ENCODE measurements at regions not wholly inside any gene's neighbourhood (a gene's known extent, or its start where the extent isn't known, plus 50 kb on each side); places are given as distances from the start of the nearest gene placed in this dataset.

- Histone ChIP-seq H3K36me3 (no peaks in the 10 kb centered on the region), H3K27ac (no peak overlapping the region), H3K4me1 (no peaks in the 10 kb centered on the region), H3K9me3 (no peaks in the 10 kb centered on the region), H3K4me3 (no peak overlapping the region), H3K27me3 (no peaks in the 10 kb centered on the region)
- intact Hi-C loops (cut with DNase I), result no loop called here
- DNase-seq, result no peak
- TF ChIP-seq CTCF (IDR thresholded peaks at IDR 0.05), result no peak
- TF ChIP-seq POLR2A (IDR thresholded peaks at IDR 0.05), result no peak
- 83 to 87% methylated on average over 4 to 5 of the region's 5 CpGs for WGBS, 2 donors
These were observed 93.0 kb downstream of the RPL22L1 start for GRCh38 chr3:170776887-170777563.

DNA sequence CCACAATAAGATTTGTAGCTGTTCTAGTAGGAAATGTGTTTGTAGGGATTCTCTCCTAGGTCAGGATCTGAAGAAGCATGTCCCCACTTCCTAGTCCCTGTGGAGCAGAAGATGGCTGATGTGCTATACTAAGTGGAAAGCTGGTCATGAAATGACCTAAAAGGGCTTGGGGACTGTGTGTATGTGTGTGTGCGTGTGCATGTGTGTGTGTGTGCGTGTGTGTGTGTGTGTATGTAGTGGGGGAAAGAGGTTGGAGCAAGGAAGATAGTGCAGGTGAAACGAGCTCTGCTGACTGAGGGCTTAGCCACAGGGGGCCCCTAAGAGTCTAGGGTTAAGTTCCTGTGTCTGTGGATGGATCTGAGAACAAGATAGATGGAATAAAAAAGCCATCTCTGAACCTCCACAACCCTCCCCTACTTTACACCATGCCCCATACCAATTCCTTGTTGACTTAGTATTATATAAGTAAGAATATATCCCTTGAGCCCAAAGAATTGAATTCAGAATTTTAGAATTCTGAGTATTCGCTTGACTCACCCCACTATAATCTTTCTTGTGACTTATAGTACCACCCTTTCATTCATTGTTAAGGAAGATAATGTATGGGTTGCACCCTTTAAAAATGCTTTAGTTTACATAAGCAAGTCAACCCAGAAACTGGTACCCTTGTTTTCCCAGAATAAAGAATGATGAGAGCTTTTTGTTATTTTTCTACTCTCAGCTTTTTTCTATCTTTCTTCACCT lies 96.1 kb downstream of the RPL22L1 start:
- DNase-seq, result no peak
- Histone ChIP-seq H3K4me1 (no peaks in the 10 kb centered on the region), H3K27me3 (no peaks in the 10 kb centered on the region), H3K36me3 (no peaks in the 10 kb centered on the region), H3K9me3 (no peaks in the 10 kb centered on the region), H3K27ac (no peak overlapping the region), H3K4me3 (no peak overlapping the region)
- 77 to 85% methylated on average over 4 of the region's 4 CpGs for WGBS, 2 donors
- intact Hi-C loops (cut with DNase I), result no loop called here
- TF ChIP-seq POLR2A (IDR thresholded peaks at IDR 0.05), result no peak
- no peak for TF ChIP-seq CTCF (IDR thresholded peaks at IDR 0.05)

GRCh38 chr3:170772175-170772574 lies 97.8 kb downstream of the RPL22L1 start:
- Histone ChIP-seq H3K27ac (no peak overlapping the region), H3K9me3 (no peaks in the 10 kb centered on the region), H3K4me1 (no peaks in the 10 kb centered on the region), H3K27me3 (no peaks in the 10 kb centered on the region), H3K4me3 (no peak overlapping the region), H3K36me3 (no peaks in the 10 kb centered on the region)
- DNase-seq, result no peak
- whole genome bisulfite sequencing, 2 donors, result 43 to 47% methylated on average over 1 of the region's 1 CpG
- no peak for TF ChIP-seq CTCF (IDR thresholded peaks at IDR 0.05)
- intact Hi-C loops (cut with DNase I), result no loop called here

GRCh38 chr3:170768334-170768801 lies 101.6 kb downstream of the RPL22L1 start:
- TF ChIP-seq CTCF (IDR thresholded peaks at IDR 0.05) (no peak), POLR2A (IDR thresholded peaks at IDR 0.05) (no peak)
- Histone ChIP-seq H3K4me1 (no peaks in the 10 kb centered on the region), H3K27me3 (no peaks in the 10 kb centered on the region), H3K27ac (no peak overlapping the region), H3K9me3 (no peaks in the 10 kb centered on the region), H3K4me3 (no peak overlapping the region), H3K36me3 (no peaks in the 10 kb centered on the region)
- no peak for DNase-seq
- intact Hi-C loops (cut with DNase I), result no loop called here
- 35 to 66% methylated on average over 2 of the region's 2 CpGs for WGBS, 2 donors

DNA sequence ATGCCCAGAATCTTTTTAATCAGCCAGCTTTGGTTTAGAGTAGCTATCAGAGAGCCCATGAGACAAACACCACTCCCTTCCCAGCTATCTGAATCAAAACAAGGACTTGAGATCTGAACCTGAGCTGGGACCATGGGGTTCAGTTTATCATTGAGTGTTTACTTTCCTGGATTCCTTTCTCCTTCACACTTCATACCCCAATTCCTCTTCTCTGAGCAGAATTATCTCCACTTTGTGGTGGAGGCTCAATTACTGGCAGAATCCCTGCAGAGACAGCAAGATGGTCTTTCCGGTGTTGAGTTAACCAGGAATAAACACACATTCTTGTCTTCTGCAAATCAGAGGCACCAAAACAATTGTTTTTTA lies 102.4 kb downstream of the RPL22L1 start:
- Histone ChIP-seq H3K27me3 (no peaks in the 10 kb centered on the region), H3K27ac (no peak overlapping the region), H3K9me3 (no peaks in the 10 kb centered on the region), H3K36me3 (no peaks in the 10 kb centered on the region), H3K4me3 (no peak overlapping the region), H3K4me1 (no peaks in the 10 kb centered on the region)
- 89 to 95% methylated on average over 1 of the region's 1 CpG for WGBS, 2 donors
- no peak for DNase-seq
- intact Hi-C loops (cut with DNase I), result no loop called here
- TF ChIP-seq POLR2A (IDR thresholded peaks at IDR 0.05) (no peak), CTCF (IDR thresholded peaks at IDR 0.05) (no peak)

Data from esophagus squamous epithelium (tissue), 5 donors.